Mesenchymal stem cell (in vitro differentiated cells and primary cell): ENCODE measurements at regions not wholly inside any gene's neighbourhood (a gene's known extent, or its start where the extent isn't known, plus 50 kb on each side); places are given as distances from the start of the nearest gene placed in this dataset.

Source experiments
- DNase-seq: peaks from one replicate; pipeline ENCODE4 v3.0.0-alpha.2; 2013
- H2AFZ ChIP-seq: one replicate; pipeline ENCODE4 v1.6.1; 2013; ENCODE audit warnings: low read depth, mild to moderate bottlenecking, control low read depth, inconsistent platforms, low read length, moderate library complexity
- H2AK5ac ChIP-seq: 2 replicates; pipeline ENCODE4 v1.6.1; 2013; ENCODE audit warnings: low read length, moderate library complexity, mild to moderate bottlenecking, inconsistent platforms; ENCODE audit not compliant: severe bottlenecking
- H2BK120ac ChIP-seq: one replicate; pipeline ENCODE4 v1.6.1; 2013; ENCODE audit warnings: low read depth, mild to moderate bottlenecking, inconsistent platforms, low read length, moderate library complexity
- H2BK12ac ChIP-seq, 2 experiments: one replicate each; pipeline ENCODE4 v1.6.1; 2013; ENCODE audit warnings: inconsistent platforms in 2 of 2, low read length in 2 of 2, mild to moderate bottlenecking in 2 of 2, moderate library complexity in 2 of 2, control low read depth in 1 of 2
- H2BK15ac ChIP-seq: one replicate; pipeline ENCODE4 v1.6.1; 2013; ENCODE audit warnings: mild to moderate bottlenecking, low read depth, inconsistent platforms; ENCODE audit not compliant: poor library complexity, severe bottlenecking
- H2BK5ac ChIP-seq: 2 replicates; pipeline ENCODE4 v1.6.1; 2013; ENCODE audit warnings: low read depth, mild to moderate bottlenecking, low read length, control low read depth, inconsistent platforms; ENCODE audit not compliant: poor library complexity, severe bottlenecking
- H3K14ac ChIP-seq, 2 experiments: one replicate each; pipeline ENCODE4 v1.6.1; 2013; ENCODE audit warnings: inconsistent platforms in 2 of 2, low read length in 2 of 2, control low read depth in 1 of 2, mild to moderate bottlenecking in 1 of 2, moderate library complexity in 1 of 2
- H3K18ac ChIP-seq, 2 experiments: one replicate each; pipeline ENCODE4 v1.6.1; 2013; ENCODE audit warnings: inconsistent platforms in 2 of 2, low read length in 2 of 2, control low read depth in 1 of 2, low read depth in 1 of 2, mild to moderate bottlenecking in 1 of 2
- H3K23ac ChIP-seq, 2 experiments: one replicate each; pipeline ENCODE4 v1.6.1; 2013; ENCODE audit warnings: inconsistent platforms in 2 of 2, low read length in 2 of 2, mild to moderate bottlenecking in 2 of 2, moderate library complexity in 2 of 2, control low read depth in 1 of 2
- H3K27ac ChIP-seq: 2 replicates; pipeline ENCODE4 v1.5.1; 2013; ENCODE audit warnings: mild to moderate bottlenecking, moderate library complexity, low read length, control low read depth, inconsistent platforms; ENCODE audit not compliant: poor library complexity, severe bottlenecking
- H3K27me3 ChIP-seq, 2 experiments: 2 replicates each; pipeline versions ENCODE4 v1.6.1 to v1.7.0; 2013; ENCODE audit warnings: low read length in 2 of 2, mild to moderate bottlenecking in 2 of 2, moderate library complexity in 2 of 2, control low read depth in 1 of 2, inconsistent platforms in 1 of 2; ENCODE audit not compliant: control insufficient read depth in 1 of 2, insufficient read depth in 1 of 2
- H3K36me3 ChIP-seq, 2 experiments: 2 replicates each; pipeline versions ENCODE4 v1.6.1 to v1.7.0; 2013; ENCODE audit warnings: low read length in 2 of 2, control low read depth in 1 of 2, inconsistent platforms in 1 of 2, low read depth in 1 of 2, mild to moderate bottlenecking in 1 of 2; ENCODE audit not compliant: insufficient read depth in 2 of 2, control insufficient read depth in 1 of 2
- H3K4ac ChIP-seq, 2 experiments: one replicate each; pipeline ENCODE4 v1.6.1; 2013; ENCODE audit warnings: inconsistent platforms in 2 of 2, low read length in 2 of 2, mild to moderate bottlenecking in 2 of 2, moderate library complexity in 2 of 2, control low read depth in 1 of 2, low read depth in 1 of 2
- H3K4me1 ChIP-seq: 2 replicates; pipeline ENCODE4 v1.6.1; 2013; ENCODE audit warnings: low read depth, low read length, control low read depth; ENCODE audit not compliant: control insufficient read depth, insufficient read depth
- H3K4me2 ChIP-seq: 2 replicates; pipeline ENCODE4 v1.6.1; 2013; ENCODE audit warnings: low read length, mild to moderate bottlenecking, inconsistent platforms; ENCODE audit not compliant: poor library complexity, severe bottlenecking
- H3K4me3 ChIP-seq, 2 experiments: 2 replicates each; pipeline versions ENCODE4 v1.5.1 to v1.7.0; 2013; ENCODE audit warnings: low read length in 2 of 2, mild to moderate bottlenecking in 2 of 2, control low read depth in 1 of 2, low read depth in 1 of 2; ENCODE audit not compliant: insufficient read depth in 1 of 2
- H3K79me1 ChIP-seq: replicated peaks from 2 replicates; pipeline ENCODE4 v1.6.1; 2013; ENCODE audit warnings: mild to moderate bottlenecking, control low read depth, low read length, inconsistent platforms; ENCODE audit not compliant: poor library complexity, severe bottlenecking
- H3K9ac ChIP-seq: 2 replicates; pipeline ENCODE4 v1.7.0; 2013; ENCODE audit warnings: mild to moderate bottlenecking, low read length, moderate library complexity
- H3K9me3 ChIP-seq: 2 replicates; pipeline ENCODE4 v1.7.0; 2013; ENCODE audit warnings: mild to moderate bottlenecking, low read length; ENCODE audit not compliant: control insufficient read depth
- H4K8ac ChIP-seq: one replicate; pipeline ENCODE4 v1.6.1; 2013; ENCODE audit warnings: inconsistent platforms, mild to moderate bottlenecking, low read length, moderate library complexity
- H4K91ac ChIP-seq: one replicate; pipeline ENCODE4 v1.6.1; 2013; ENCODE audit warnings: mild to moderate bottlenecking, low read length, inconsistent platforms
- WGBS: methylation state at CpG from one replicate; pipeline ENCODE4 v1.1.7; 2013; ENCODE audit warnings: mixed read lengths; 5-methylcytosine and 5-hydroxymethylcytosine counted together

DNA sequence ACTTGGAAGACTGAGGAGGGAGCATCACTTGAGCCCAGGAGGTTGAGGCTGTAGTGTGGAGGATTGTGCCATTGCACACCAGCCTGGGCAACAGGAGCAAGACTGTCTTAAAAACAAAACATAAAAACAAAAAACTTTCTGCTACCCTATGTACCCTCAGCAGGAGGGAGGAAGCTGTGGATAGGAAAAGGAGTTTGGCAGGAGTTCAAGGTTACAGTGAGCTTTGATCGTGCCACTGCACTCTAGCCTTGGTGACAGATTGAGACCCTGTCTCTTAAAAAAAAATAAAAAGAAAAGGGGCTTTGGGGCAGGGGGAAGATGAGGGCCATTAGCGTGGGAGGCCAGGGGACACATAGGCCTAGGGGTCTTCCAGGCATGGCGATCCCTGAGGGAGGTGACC, 135.7 kb downstream of the DHX35 start:
- no peak overlapping the region for H4K8ac ChIP-seq
- no peak overlapping the region for H3K27ac ChIP-seq
- H3K27me3 ChIP-seq: peaks cover 36 to 53% of the 10 kb centered on the region in 2 experiments
- no peak overlapping the region for H3K4me3 ChIP-seq
- H2AFZ ChIP-seq: no peak overlapping the region
- H2AK5ac ChIP-seq: no peak overlapping the region
- no peak for DNase-seq
- no peak overlapping the region for H3K4ac ChIP-seq
- H3K9ac ChIP-seq: no peak overlapping the region
- H3K9me3 ChIP-seq: no peaks in the 10 kb centered on the region
- no peak overlapping the region for H4K91ac ChIP-seq
- H3K4me2 ChIP-seq: no peak overlapping the region
- H3K36me3 ChIP-seq: no peaks in the 10 kb centered on the region
- H3K14ac ChIP-seq: no peak overlapping the region
- H3K18ac ChIP-seq: no peak overlapping the region
- no peaks in the 10 kb centered on the region for H3K4me1 ChIP-seq
- H3K79me1 ChIP-seq: no peaks in the 10 kb centered on the region
- no peak overlapping the region for H2BK12ac ChIP-seq
- H3K23ac ChIP-seq: no peak overlapping the region
- WGBS: 75% methylated on average over 3 of the region's 3 CpGs
- no peak overlapping the region for H2BK15ac ChIP-seq
- no peak overlapping the region for H2BK5ac ChIP-seq
- no peak overlapping the region for H2BK120ac ChIP-seq

- no peaks in the 10 kb centered on the region for H3K4me1 ChIP-seq
- H3K4me3 ChIP-seq: no peak overlapping the region
- no peak overlapping the region for H3K14ac ChIP-seq
- H3K79me1 ChIP-seq: no peaks in the 10 kb centered on the region
- no peak overlapping the region for H2BK120ac ChIP-seq
- H3K9ac ChIP-seq: no peak overlapping the region
- H3K27me3 ChIP-seq: peaks cover 32 to 57% of the 10 kb centered on the region in 2 experiments
- H2AFZ ChIP-seq: no peak overlapping the region
- H3K9me3 ChIP-seq: no peaks in the 10 kb centered on the region
- no peak overlapping the region for H2BK15ac ChIP-seq
- no peak overlapping the region for H2BK5ac ChIP-seq
- H2BK12ac ChIP-seq: no peak overlapping the region
- H3K27ac ChIP-seq: no peak overlapping the region
- H3K23ac ChIP-seq: no peak overlapping the region
- no peak overlapping the region for H4K8ac ChIP-seq
- 82% methylated on average over 1 of the region's 1 CpG for whole genome bisulfite sequencing
- H3K4ac ChIP-seq: no peak overlapping the region
- no peak overlapping the region for H3K18ac ChIP-seq
- no peak overlapping the region for H4K91ac ChIP-seq
- DNase-seq: no peak
- H3K36me3 ChIP-seq: no peaks in the 10 kb centered on the region
- H3K4me2 ChIP-seq: no peak overlapping the region
- H2AK5ac ChIP-seq: no peak overlapping the region
Measured at GRCh38 chr20:39095870-39096269, 133.7 kb downstream of the DHX35 start.

DNA sequence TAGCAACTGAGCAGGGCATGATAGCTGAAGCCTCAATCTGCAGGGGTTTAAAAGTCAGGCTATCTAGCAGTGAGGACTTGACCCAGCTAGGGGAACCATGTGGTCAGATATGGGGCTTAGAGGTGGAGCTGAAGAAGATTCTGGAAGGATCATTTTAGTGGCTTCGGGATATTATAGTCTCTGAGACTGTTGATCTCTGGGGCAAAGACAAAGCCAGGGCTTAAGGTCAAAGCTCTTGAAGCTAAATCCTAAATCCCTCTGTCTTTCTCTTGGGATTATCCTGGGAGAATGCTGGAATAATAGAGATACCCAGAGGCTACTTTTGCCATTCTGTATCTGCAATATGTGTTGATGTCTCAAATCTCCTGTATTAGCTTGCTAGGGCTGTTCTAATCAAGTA, 132.2 kb downstream of the DHX35 start:
- no peak for DNase-seq
- Histone ChIP-seq H2AFZ (no peak overlapping the region), H3K27ac (no peak overlapping the region), H2BK5ac (no peak overlapping the region), H3K14ac (no peak overlapping the region), H3K4me2 (no peak overlapping the region), H2BK120ac (no peak overlapping the region), H3K23ac (no peak overlapping the region), H3K4ac (no peak overlapping the region), H3K79me1 (no peaks in the 10 kb centered on the region), H2BK15ac (no peak overlapping the region), H3K36me3 (no peaks in the 10 kb centered on the region), H3K18ac (no peak overlapping the region), H4K91ac (no peak overlapping the region), H3K9ac (no peak overlapping the region), H3K9me3 (no peaks in the 10 kb centered on the region), H3K4me3 (no peak overlapping the region), H3K27me3 (peaks cover 33 to 56% of the 10 kb centered on the region in 2 experiments), H2BK12ac (no peak overlapping the region), H3K4me1 (no peaks in the 10 kb centered on the region), H2AK5ac (no peak overlapping the region), H4K8ac (no peak overlapping the region)
- WGBS: 67% methylated on average over 1 of the region's 1 CpG

- Histone ChIP-seq H3K4me3 (no peak overlapping the region), H3K18ac (no peak overlapping the region), H3K79me1 (no peaks in the 10 kb centered on the region), H3K14ac (no peak overlapping the region), H3K23ac (no peak overlapping the region), H2AK5ac (no peak overlapping the region), H2AFZ (no peak overlapping the region), H3K4ac (no peak overlapping the region), H2BK15ac (no peak overlapping the region), H4K91ac (no peak overlapping the region), H3K4me1 (no peaks in the 10 kb centered on the region), H3K4me2 (no peak overlapping the region), H3K36me3 (no peaks in the 10 kb centered on the region), H3K27me3 (peaks cover 23 to 40% of the 10 kb centered on the region in 2 experiments), H4K8ac (no peak overlapping the region), H3K27ac (no peak overlapping the region), H2BK5ac (no peak overlapping the region), H2BK120ac (no peak overlapping the region), H3K9ac (no peak overlapping the region), H2BK12ac (no peak overlapping the region), H3K9me3 (no peaks in the 10 kb centered on the region)
- DNase-seq: no peak
- 67% methylated on average over 3 of the region's 3 CpGs for WGBS
Measured at GRCh38 chr20:39092733-39093410, 130.7 kb downstream of the DHX35 start.
